ENCODE measurements at regions not wholly inside any gene's neighbourhood (a gene's known extent, or its start where the extent isn't known, plus 50 kb on each side); places are given as distances from the start of the nearest gene placed in this dataset.

- H3K9me2 ChIP-seq (ENCODE audit: insufficient read depth), result no peaks in the 10 kb centered on the region
- intact Hi-C loops (cut with micrococcal nuclease; ENCODE audit: unreplicated experiment), result no loop called here
These were observed 74.3 kb upstream of the SOX6 start for GRCh38 chr11:16430674-16431073.

GRCh38 chr11:16421826-16422225 lies 65.5 kb upstream of the SOX6 start:
- ChIA-PET CTCF (no interaction called here), POLR2A (ENCODE audit: unreplicated experiment) (no interaction called here)
- no peaks in the 10 kb centered on the region for H3K9me3 ChIP-seq (ENCODE audit: insufficient read depth, low read depth)
- no peak overlapping the region for H3K27ac ChIP-seq
- no peak for DNase-seq
- no peak for TF ChIP-seq EZH2 (IDR thresholded peaks at IDR 0.05; ENCODE audit: low read depth)
- TF ChIP-seq CTCF (conservative IDR thresholded peaks at IDR 0.05), result no peak
- H3K4me3 ChIP-seq, result no peak overlapping the region
- H3K36me3 ChIP-seq (ENCODE audit: low read depth), result no peaks in the 10 kb centered on the region
- no peaks in the 10 kb centered on the region for H3K9me2 ChIP-seq (ENCODE audit: insufficient read depth)
- no peaks in the 10 kb centered on the region for H3K79me2 ChIP-seq (ENCODE audit: low read depth)
- H4K20me1 ChIP-seq (ENCODE audit: insufficient read depth), result no peaks in the 10 kb centered on the region
- no peaks in the 10 kb centered on the region for H3K27me3 ChIP-seq (ENCODE audit: insufficient read depth, low read depth)
- no TSS peak for BruUV-seq (replicated peaks)
- intact Hi-C loops (cut with micrococcal nuclease; ENCODE audit: unreplicated experiment), result no loop called here
- no peak overlapping the region for H3K4me2 ChIP-seq
- no peaks in the 10 kb centered on the region for H3F3A ChIP-seq (ENCODE audit: insufficient read depth, low read depth)
- H3K4me1 ChIP-seq (replicated peaks; ENCODE audit: insufficient read depth), result no peaks in the 10 kb centered on the region
- H2AFZ ChIP-seq, result no peak overlapping the region

More at GRCh38 chr11:16430674-16431073, 74.3 kb upstream of the SOX6 start:
- no peak for DNase-seq
- no peaks in the 10 kb centered on the region for H3F3A ChIP-seq (ENCODE audit: insufficient read depth, low read depth)
- no peak overlapping the region for H3K4me3 ChIP-seq
- ChIA-PET POLR2A (ENCODE audit: unreplicated experiment) (no interaction called here), CTCF (no interaction called here)
- BruUV-seq (replicated peaks), result no TSS peak
- H3K9me3 ChIP-seq (ENCODE audit: insufficient read depth, low read depth), result 0 out of 2 replicates have a peak, but pooled peaks cover 8% of the 10 kb centered on the region
- H3K27ac ChIP-seq, result no peak overlapping the region
- H2AFZ ChIP-seq, result no peak overlapping the region
- no peaks in the 10 kb centered on the region for H3K27me3 ChIP-seq (ENCODE audit: insufficient read depth, low read depth)
- no peak overlapping the region for H3K4me2 ChIP-seq
- no peaks in the 10 kb centered on the region for H3K79me2 ChIP-seq (ENCODE audit: low read depth)
- H3K36me3 ChIP-seq (ENCODE audit: low read depth), result no peaks in the 10 kb centered on the region
- H3K4me1 ChIP-seq (replicated peaks; ENCODE audit: insufficient read depth), result no peaks in the 10 kb centered on the region
- H4K20me1 ChIP-seq (ENCODE audit: insufficient read depth), result no peaks in the 10 kb centered on the region
- no peak for TF ChIP-seq EZH2 (IDR thresholded peaks at IDR 0.05; ENCODE audit: low read depth)
- TF ChIP-seq CTCF (conservative IDR thresholded peaks at IDR 0.05), result no peak

- intact Hi-C loops (cut with micrococcal nuclease; ENCODE audit: unreplicated experiment), result no loop called here
- Histone ChIP-seq H3K4me3 (no peak overlapping the region), H3K9me2 (ENCODE audit: insufficient read depth) (no peaks in the 10 kb centered on the region), H3K27ac (no peak overlapping the region), H3K4me1 (replicated peaks; ENCODE audit: insufficient read depth) (no peaks in the 10 kb centered on the region), H3F3A (ENCODE audit: insufficient read depth, low read depth) (no peaks in the 10 kb centered on the region), H2AFZ (no peak overlapping the region), H3K27me3 (ENCODE audit: insufficient read depth, low read depth) (no peaks in the 10 kb centered on the region), H4K20me1 (ENCODE audit: insufficient read depth) (no peaks in the 10 kb centered on the region), H3K9me3 (ENCODE audit: insufficient read depth, low read depth) (no peaks in the 10 kb centered on the region), H3K79me2 (ENCODE audit: low read depth) (no peaks in the 10 kb centered on the region), H3K4me2 (no peak overlapping the region), H3K36me3 (ENCODE audit: low read depth) (no peaks in the 10 kb centered on the region)
- POLR2A ChIA-PET (ENCODE audit: unreplicated experiment), result no interaction called here
- TF ChIP-seq CTCF (conservative IDR thresholded peaks at IDR 0.05), result no peak
- no peak for TF ChIP-seq EZH2 (IDR thresholded peaks at IDR 0.05; ENCODE audit: low read depth)
- BruUV-seq (replicated peaks), result no TSS peak
- no peak for DNase-seq
- CTCF ChIA-PET, result interaction anchor here (0.6 kb wide), 1 partner anchor 186 kb away, joined by 12 read pairs; no protein-coding TSS in a partner anchor
These were observed 62.2 kb upstream of the SOX6 start for GRCh38 chr11:16418428-16419097.
